ENCODE measurements at regions not wholly inside any gene's neighbourhood (a gene's known extent, or its start where the extent isn't known, plus 50 kb on each side); places are given as distances from the start of the nearest gene placed in this dataset.

DNA sequence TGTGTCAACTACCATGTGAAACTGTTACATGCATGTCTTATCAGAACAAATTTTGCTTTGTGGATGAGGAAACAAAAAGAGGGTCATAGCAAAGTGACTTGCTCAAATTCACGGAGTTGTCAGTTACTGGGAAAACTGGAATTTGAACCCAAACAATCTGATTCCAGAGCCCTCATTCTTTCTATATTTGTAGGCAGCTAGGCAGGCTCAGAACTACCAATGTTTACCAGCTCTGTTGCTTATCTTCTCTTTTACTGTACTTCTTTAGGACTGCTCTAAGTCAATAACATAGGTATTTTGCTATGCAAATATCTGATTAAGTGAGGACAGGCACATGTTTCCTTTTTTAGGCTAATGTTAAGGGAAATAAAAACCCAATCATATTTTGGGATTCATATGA, 450.5 kb downstream of the ZPLD1 start:
- H3K79me1 ChIP-seq (ENCODE audit: insufficient read depth, low read depth, low read length, poor library complexity, severe bottlenecking), result no peaks in the 10 kb centered on the region
- no peak overlapping the region for H2AFZ ChIP-seq (ENCODE audit: low read length)
- no peak overlapping the region for H3K56ac ChIP-seq (ENCODE audit: insufficient read length, low read depth, low read length)
- no peaks in the 10 kb centered on the region for H4K20me1 ChIP-seq (ENCODE audit: control insufficient read depth, insufficient read depth, insufficient read length)
- Mint-ChIP-seq H3K4me1 (no peaks in the 10 kb centered on the region), H3K27me3 (ENCODE audit: low read depth) (no peaks in the 10 kb centered on the region), H3K36me3 (ENCODE audit: insufficient read depth in 1 of 3, low read depth in 3 of 3) (no peaks in the 10 kb centered on the region), H3K9me3 (no peaks in the 10 kb centered on the region), H3K4me3 (no peak overlapping the region), H3K27ac (no peak overlapping the region)
- H3K9me3 ChIP-seq (ENCODE audit: control insufficient read depth, low read depth, low read length), result no peaks in the 10 kb centered on the region
- H4K5ac ChIP-seq (ENCODE audit: insufficient read length, low read depth, low read length), result no peak overlapping the region
- H3K4me2 ChIP-seq (ENCODE audit: insufficient read depth, insufficient read length, low read length), result no peak overlapping the region
- no peak overlapping the region for H3K23ac ChIP-seq (ENCODE audit: insufficient read length, low read depth, low read length)
- H2AK5ac ChIP-seq (ENCODE audit: insufficient read length, low read length), result no peak overlapping the region
- no peak overlapping the region for H2BK5ac ChIP-seq (ENCODE audit: insufficient read length, low read length)
- no peak for DNase-seq
- H3K27ac ChIP-seq (ENCODE audit: insufficient read length, low read depth, low read length), result no peak overlapping the region
- TF ChIP-seq, protein P1, sequence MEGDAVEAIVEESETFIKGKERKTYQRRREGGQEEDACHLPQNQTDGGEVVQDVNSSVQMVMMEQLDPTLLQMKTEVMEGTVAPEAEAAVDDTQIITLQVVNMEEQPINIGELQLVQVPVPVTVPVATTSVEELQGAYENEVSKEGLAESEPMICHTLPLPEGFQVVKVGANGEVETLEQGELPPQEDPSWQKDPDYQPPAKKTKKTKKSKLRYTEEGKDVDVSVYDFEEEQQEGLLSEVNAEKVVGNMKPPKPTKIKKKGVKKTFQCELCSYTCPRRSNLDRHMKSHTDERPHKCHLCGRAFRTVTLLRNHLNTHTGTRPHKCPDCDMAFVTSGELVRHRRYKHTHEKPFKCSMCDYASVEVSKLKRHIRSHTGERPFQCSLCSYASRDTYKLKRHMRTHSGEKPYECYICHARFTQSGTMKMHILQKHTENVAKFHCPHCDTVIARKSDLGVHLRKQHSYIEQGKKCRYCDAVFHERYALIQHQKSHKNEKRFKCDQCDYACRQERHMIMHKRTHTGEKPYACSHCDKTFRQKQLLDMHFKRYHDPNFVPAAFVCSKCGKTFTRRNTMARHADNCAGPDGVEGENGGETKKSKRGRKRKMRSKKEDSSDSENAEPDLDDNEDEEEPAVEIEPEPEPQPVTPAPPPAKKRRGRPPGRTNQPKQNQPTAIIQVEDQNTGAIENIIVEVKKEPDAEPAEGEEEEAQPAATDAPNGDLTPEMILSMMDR (conservative IDR thresholded peaks at IDR 0.05), result no peak
- no peak overlapping the region for H3K4ac ChIP-seq (ENCODE audit: low read depth, low read length)
- H2BK120ac ChIP-seq (ENCODE audit: low read depth, low read length, poor library complexity, severe bottlenecking), result no peak overlapping the region
- no peak overlapping the region for H3K18ac ChIP-seq (ENCODE audit: insufficient read length, low read depth, low read length)
- H4K8ac ChIP-seq (replicated peaks; ENCODE audit: insufficient read length, low read depth, low read length), result no peak overlapping the region
- H2BK20ac ChIP-seq (ENCODE audit: low read depth, low read length, poor library complexity, severe bottlenecking), result no peak overlapping the region
- H4K91ac ChIP-seq (ENCODE audit: insufficient read length, low read depth, low read length), result no peak overlapping the region
- no CpG with 5 or more reads among the region's 1 CpG for WGBS (ENCODE audit: extremely low coverage, insufficient read length, low lambda C conversion rate)
- no peaks in the 10 kb centered on the region for H3K27me3 ChIP-seq (ENCODE audit: insufficient read depth, low read length)
- no peak overlapping the region for H3K14ac ChIP-seq (ENCODE audit: insufficient read depth, low read length)
- no peak overlapping the region for H2BK12ac ChIP-seq (ENCODE audit: insufficient read length, low read depth, low read length)
- H3K9ac ChIP-seq (ENCODE audit: extremely low read depth, insufficient read length, low read length), result no peak overlapping the region
- no peaks in the 10 kb centered on the region for H3K23me2 ChIP-seq (ENCODE audit: insufficient read length, low read depth, low read length, poor library complexity, severe bottlenecking)
- no peaks in the 10 kb centered on the region for H3K4me1 ChIP-seq (ENCODE audit: insufficient read depth, low read length)
- no peaks in the 10 kb centered on the region for H3K79me2 ChIP-seq (ENCODE audit: insufficient read depth, low read length)
- no peak overlapping the region for H3T11ph ChIP-seq (ENCODE audit: low read length)
- no peak overlapping the region for H2BK15ac ChIP-seq (ENCODE audit: low read depth, low read length)
